ENCODE measurements at regions not wholly inside any gene's neighbourhood (a gene's known extent, or its start where the extent isn't known, plus 50 kb on each side); places are given as distances from the start of the nearest gene placed in this dataset.
"Not testable (repeated sequence)": the region's sequence is repeated elsewhere in the genome, so short reads cannot be mapped to it uniquely, and the experiment has no call there.

GRCh38 chr9:65566018-65566417, 109.7 kb upstream of the ZNG1E start:
- DNase-seq, result not testable (repeated sequence)

DNA sequence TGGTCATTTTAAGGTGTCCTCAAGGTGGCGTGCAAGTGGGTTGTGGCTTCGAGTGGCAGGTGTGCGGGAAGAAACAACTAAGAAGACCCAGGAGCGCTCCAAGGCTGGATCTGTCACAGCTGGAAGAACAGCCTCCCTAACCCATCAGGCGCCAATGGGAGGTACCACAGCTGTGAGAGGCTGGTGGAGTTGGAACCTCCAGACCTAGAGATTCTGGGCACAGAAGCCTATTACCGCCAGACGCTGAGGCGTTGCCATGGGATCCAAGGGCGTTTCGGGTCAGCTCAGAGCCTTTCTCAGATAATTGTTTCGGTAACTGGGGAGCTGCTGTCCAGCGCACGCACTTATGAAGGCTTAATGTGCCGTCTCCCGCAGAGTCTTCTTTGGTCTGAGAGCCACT, 156.7 kb upstream of the ZNG1E start:
- not testable (repeated sequence) for DNase-seq

DNA sequence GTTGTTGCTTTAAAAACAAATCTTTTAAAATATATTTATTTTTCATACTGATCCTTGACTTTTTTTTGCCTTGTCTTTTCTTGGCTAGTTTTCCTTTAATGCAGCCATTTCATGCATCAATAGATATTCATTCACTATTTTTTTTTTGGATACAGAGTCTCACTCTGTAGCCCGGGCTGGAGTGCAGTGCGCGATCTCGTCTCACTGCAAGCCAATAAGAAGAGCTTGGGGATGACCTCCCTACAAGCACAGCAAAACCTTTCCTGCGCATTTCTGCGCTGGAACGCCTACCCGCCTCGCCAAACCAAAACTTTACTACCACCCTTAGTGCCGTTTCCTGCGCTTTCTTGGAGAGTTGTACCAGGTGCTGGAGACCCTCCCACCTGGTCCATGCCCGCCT, 161.3 kb upstream of the ZNG1E start:
- DNase-seq, result not testable (repeated sequence)

GRCh38 chr9:65507897-65508296, 167.8 kb upstream of the ZNG1E start:
- DNase-seq, result not testable (repeated sequence)

DNA sequence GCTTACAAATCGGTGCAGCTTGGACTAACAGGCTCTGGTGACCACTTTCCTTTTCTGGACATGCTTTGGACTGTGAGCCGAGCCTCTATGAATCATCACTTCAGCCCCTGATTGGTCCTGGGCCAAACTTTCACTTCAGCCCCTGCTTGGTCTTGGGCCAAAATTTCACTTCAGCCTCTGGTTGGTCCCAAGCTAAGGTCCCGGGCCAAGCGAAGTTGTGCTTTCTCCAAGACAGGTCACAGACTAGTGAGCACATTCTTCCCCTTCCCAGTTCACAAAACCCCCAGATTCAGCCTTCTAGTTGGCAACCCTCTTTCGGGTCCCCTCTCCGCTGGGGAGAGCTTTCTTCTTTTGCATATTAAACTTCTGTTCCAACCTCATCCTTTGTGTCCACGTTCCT, 171.0 kb upstream of the ZNG1E start:
- DNase-seq, result peak in 1 of 56 donors; percentile 6

- not testable (repeated sequence) for DNase-seq
These were observed 172.0 kb upstream of the ZNG1E start for GRCh38 chr9:65503696-65504095.

DNA sequence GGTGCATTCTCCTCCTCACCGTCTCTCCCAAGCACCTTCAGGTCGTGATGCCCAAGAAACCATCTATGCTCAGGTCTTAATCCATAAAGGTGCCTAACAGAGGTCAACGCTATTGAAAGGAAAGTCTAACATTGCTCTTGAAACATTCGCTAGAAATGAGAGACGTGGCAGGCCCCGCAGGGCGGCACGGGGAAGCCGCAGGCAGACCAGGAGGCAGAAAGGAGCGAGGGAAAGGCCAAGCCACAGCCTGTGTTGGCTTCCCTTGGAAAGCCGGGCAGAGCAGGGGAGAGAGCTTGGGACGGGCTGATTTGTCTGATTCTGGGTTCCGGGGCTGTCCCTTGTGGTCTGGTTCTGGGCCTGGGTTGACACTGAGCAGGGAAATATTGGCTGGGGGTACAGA, 192.8 kb upstream of the ZNG1E start:
- DNase-seq, result not testable (repeated sequence)

DNA sequence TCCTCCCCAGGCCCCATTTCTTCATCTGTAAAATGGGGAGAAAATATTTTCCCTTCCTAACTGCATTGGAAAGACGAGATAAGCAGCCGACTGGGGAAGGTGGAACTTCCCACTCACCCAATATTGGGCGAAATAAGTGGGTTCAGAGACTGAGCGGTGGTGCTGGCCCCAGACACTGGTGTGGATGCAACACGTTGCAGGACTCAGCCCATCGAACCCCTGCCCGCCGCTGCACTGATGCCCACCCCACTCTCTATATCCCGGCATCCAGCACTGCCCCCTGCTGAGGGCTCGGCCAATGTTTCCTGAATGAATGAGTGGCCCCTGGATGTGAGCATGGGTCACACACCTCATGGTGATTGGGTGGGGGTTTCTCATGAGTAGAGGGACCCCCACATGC, 194.4 kb upstream of the ZNG1E start:
- not testable (repeated sequence) for DNase-seq

- not testable (repeated sequence) for DNase-seq
These were observed 189.9 kb upstream of the FOXD4L5 start for GRCh38 chr9:65474891-65475290.

DNA sequence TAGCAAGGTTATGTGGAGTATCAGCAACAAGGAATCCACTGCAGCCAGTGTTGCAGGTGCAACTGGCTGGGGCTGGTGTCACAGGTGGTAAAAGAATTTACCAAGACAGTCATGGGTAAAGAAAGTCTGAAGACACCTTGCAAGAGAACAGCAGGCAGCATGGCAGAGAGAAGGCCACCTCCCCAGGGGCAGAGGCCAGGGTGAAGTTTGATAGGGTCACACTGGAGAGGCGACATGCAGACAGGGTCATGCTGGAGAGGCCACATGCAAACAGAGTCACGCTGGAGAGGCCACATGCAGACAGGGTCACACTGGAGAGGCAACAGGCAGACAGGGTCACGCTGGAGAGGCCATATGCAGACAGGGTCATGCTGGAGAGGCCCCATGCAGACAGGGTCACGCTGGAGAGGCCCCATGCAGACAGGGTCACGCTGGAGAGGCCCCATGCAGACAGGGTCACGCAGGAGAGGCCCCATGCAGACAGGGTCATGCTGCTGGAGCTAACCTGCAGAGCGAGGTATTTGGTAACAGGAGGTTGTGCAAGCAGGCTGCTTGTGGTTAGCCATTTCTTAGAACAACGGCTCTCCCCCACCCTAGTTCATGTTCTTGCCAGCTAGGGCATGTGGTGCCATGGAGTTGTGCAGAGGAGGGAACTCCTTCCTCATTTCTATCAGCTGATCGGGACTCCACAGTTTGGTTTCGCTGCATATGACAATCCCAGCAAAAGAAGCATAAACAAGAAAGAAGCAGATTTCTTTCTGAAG, 188.2 kb upstream of the FOXD4L5 start:
- DNase-seq, result not testable (repeated sequence)

DNA sequence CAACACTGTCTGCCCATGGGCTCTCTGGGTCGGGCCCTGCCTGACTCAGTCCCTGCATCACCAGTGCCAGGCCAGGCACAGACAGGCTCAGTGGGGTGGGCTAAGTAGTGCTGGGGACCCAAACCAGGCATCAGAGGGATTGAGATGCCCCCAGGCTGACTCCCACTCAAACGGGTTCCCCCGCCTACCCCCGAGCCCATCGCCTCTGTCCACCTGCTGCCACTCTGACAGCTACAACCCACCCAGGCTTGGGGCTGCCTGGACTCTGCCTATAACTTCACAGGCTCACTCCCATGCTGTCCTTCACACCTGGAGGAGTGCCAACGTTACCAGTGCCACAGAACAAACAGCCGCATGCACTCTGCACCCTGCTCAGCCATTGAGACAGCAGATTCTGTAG, 186.1 kb upstream of the FOXD4L5 start:
- DNase-seq, result not testable (repeated sequence)

GRCh38 chr9:65466911-65467734, 182.1 kb upstream of the FOXD4L5 start:
- not testable (repeated sequence) for DNase-seq

- not testable (repeated sequence) for DNase-seq
These were observed 180.4 kb upstream of the FOXD4L5 start for GRCh38 chr9:65465246-65465895.

DNA sequence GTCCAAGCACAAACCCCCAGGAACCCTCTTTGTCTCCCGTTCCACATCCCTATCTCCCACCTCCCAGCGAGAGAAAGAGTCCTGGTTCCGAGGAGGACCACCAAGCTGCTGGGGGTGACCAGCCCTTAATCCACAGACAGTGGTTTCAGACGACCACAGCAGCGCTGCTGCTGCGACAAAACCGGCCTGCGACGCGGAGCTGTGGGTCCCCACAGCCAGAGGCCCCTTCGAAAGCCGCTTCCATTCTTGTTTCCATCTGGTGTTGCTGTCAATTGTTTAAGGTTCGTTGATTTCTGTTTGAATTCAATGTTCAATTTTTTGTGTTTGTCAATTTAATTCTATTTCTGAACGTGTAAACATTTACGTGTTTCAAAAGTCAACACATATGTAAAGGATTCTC, 177.5 kb upstream of the FOXD4L5 start:
- DNase-seq, result not testable (repeated sequence)

DNA sequence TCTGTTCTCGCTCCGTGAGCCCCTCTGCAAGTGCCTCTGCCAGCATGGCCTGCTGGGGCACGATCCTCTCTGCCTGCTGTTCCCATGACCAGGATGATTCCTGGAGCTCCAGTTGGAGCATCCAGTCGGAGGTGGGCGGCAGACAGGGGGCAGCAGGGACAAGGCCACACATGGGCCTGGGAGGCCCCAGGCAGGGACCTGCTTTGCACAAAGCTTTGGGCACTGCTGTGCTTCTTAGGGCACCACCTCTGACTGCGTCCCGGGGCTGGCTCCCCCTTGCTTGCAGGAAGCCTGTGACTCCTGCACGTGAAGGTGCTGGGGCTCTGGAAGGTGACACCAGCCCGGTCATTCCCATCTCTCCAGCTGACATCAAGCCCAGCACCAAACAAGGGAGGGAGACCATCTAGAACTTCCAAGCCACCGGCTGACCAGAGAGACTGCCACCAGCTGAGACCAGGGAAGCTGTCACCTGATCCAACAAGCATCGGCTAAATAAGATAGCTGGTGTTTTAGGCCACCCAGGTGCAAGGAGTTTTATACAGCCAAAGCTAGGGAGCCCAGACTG, 174.8 kb upstream of the FOXD4L5 start:
- DNase-seq, result no peak

GRCh38 chr9:65458992-65459391, 174.0 kb upstream of the FOXD4L5 start:
- no peak for DNase-seq

DNA sequence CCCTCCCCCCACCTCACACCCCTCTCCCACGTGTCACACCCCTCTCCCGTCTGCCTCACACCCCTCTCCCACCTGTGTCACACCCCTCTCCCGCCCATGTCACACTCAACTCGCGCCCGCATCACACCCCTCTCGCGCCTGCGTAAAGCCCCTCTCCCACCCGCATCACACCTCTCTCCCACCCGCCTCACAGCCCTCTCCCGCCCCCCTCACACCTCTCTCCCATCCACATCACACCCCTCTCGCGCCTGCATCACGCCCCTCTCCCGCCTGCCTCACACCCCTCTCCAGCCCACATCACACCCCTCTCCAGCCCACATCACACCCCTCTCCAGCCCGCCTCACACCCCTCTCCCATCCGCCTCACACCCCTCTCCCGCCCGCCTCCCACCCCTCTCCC, 173.5 kb upstream of the FOXD4L5 start:
- no peak for DNase-seq

- DNase-seq, result not testable (repeated sequence)
These were observed 172.0 kb upstream of the FOXD4L5 start for GRCh38 chr9:65456991-65457390.

DNA sequence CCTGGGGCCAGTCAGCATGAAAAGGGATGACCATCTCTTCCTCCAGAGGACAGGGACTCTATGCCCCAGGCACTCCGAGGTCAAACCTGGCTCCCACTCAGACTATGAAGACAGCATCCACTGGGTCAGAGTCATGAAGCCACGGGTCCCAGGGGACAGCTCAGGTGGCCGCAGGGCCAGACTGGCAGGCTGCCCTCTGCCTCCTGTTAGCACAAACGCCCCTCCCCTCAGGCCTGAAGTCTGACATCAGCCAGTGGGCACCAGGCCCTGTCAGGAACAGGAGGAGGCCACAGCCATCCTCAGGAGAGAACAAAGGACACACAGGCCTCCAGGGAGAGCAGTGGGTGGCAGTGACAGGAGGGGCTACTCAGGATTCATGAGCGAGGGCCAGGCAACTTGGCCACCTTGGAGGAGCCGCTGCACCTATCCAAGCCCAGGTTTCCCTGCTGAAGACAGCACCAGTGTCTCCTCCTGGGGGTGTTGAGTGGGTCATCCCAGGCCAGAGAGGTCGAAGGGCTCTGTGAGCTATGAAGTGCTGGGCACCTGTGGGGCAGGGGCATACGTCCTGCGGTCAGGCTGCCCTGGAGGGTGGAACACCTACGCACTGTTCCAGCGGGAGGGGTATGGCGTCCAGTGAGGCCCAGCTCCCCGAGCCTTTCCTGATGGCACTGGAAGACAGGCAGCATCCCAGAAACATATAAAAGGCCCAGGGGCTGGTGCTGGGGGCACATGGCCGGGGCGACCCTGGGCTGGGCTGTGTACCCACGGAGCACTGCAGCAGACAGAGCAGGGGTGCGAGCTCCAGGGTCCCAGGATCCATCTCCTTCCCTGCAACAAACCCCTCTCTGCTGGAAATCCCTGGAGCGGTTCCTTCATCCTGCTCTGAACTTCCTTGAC, 171.0 kb upstream of the FOXD4L5 start:
- DNase-seq, result not testable (repeated sequence)

DNA sequence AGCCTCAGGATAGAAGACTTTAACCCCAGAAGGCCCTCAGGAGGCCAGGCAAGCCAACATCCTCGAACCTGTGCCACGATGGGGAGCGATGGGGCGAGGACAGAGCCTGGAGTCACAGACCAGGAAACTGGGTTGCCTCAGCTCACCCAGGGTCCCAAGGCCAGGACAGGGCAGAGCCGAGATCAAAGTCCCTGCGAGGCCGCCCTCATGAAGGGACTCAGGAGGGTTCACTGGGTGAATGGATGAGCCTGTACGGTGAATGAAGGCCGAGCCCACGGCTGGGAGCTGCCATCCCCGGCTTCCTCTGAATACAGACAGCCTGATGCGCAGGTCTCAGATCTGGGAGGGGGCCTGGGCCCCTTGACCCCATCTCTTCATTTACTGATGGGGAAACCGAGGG, 170.1 kb upstream of the FOXD4L5 start:
- DNase-seq, result not testable (repeated sequence)

GRCh38 chr9:65454666-65455065, 169.7 kb upstream of the FOXD4L5 start:
- DNase-seq, result not testable (repeated sequence)
